Erythroblast (primary cell): ENCODE measurements at regions not wholly inside any gene's neighbourhood (a gene's known extent, or its start where the extent isn't known, plus 50 kb on each side); places are given as distances from the start of the nearest gene placed in this dataset.

Source experiments
- GATA1 ChIP-seq: IDR thresholded peaks from 2 replicates; pipeline ENCODE4 v1.6.1; 2011; ENCODE audit warnings: low read depth, mild to moderate bottlenecking, control low read depth, low read length, moderate library complexity
- POLR2A ChIP-seq: IDR thresholded peaks from 2 replicates; pipeline ENCODE4 v1.6.1; 2011; ENCODE audit warnings: mild to moderate bottlenecking, low read length

DNA sequence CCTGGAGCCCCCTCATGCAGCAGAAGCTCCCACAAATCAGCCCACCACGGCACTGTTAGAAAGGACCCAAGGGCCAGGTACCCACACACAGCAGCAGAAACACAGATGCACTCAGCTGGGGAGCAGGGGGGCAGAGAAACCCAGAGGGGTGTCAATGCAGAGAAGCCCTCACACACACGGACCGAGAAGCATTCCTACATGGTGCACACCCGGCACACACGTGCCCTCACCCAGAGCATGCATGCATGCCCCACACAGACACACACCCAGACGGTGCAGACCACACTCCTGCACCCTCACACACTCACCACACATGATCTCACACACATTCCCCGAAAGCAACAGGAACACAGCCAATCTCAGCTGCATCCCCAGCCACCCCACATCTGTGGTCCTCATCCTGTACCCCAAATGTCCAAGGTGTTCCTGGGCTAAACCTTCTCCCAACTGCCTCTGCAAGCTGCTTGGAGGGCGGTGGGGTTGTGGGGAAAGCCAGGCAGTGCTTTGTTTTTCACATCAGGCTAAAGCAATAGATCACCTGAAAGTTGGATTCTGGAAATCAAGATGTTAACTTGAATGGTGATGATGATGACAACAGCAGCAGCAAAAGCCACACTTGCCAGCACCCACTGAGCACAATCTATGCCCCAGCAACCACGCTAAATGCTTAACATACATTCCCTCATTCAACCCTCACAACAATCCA lies 102.3 kb downstream of the ZFP36L2 start:
- TF ChIP-seq POLR2A (no peak), GATA1 (no peak)
